H9 (cell line): ENCODE measurements at regions not wholly inside any gene's neighbourhood (a gene's known extent, or its start where the extent isn't known, plus 50 kb on each side); places are given as distances from the start of the nearest gene placed in this dataset.

Experiments
- DNase-seq: peaks from one replicate; pipeline ENCODE4 v3.0.0-alpha.2; 2017
- H2AFZ ChIP-seq: one replicate; pipeline ENCODE4 v1.6.1; 2013; ENCODE audit warnings: mild to moderate bottlenecking, low read length, control low read depth, moderate library complexity
- H2AK5ac ChIP-seq: 2 replicates; pipeline ENCODE4 v1.6.1; 2013; ENCODE audit warnings: low read length, control low read depth, mixed read lengths; ENCODE audit not compliant: insufficient read length
- H2BK120ac ChIP-seq: one replicate; pipeline ENCODE4 v1.6.1; 2013; ENCODE audit warnings: low read depth, mild to moderate bottlenecking, low read length, control low read depth, inconsistent platforms; ENCODE audit not compliant: poor library complexity, severe bottlenecking
- H2BK12ac ChIP-seq: 2 replicates; pipeline ENCODE4 v1.6.1; 2013; ENCODE audit warnings: low read length, control low read depth, mixed read lengths, low read depth; ENCODE audit not compliant: insufficient read length
- H2BK15ac ChIP-seq: 2 replicates; pipeline ENCODE4 v1.6.1; 2013; ENCODE audit warnings: low read depth, low read length, control low read depth
- H2BK20ac ChIP-seq: one replicate; pipeline ENCODE4 v1.6.1; 2013; ENCODE audit warnings: low read depth, mild to moderate bottlenecking, low read length, control low read depth, inconsistent platforms; ENCODE audit not compliant: poor library complexity, severe bottlenecking
- H2BK5ac ChIP-seq: 2 replicates; pipeline ENCODE4 v1.6.1; 2013; ENCODE audit warnings: low read length, control low read depth, mixed read lengths; ENCODE audit not compliant: insufficient read length
- H3K14ac ChIP-seq: 2 replicates; pipeline ENCODE4 v1.6.1; 2013; ENCODE audit warnings: low read length, control low read depth; ENCODE audit not compliant: insufficient read depth
- H3K18ac ChIP-seq: 2 replicates; pipeline ENCODE4 v1.6.1; 2013; ENCODE audit warnings: low read depth, mild to moderate bottlenecking, mixed read lengths, low read length, control low read depth; ENCODE audit not compliant: insufficient read length
- H3K23ac ChIP-seq: 2 replicates; pipeline ENCODE4 v1.6.1; 2013; ENCODE audit warnings: low read length, control low read depth, mixed read lengths, low read depth; ENCODE audit not compliant: insufficient read length
- H3K23me2 ChIP-seq: 2 replicates; pipeline ENCODE4 v1.6.1; 2013; ENCODE audit warnings: low read depth, mild to moderate bottlenecking, mixed read lengths, low read length, control low read depth; ENCODE audit not compliant: insufficient read length, poor library complexity, severe bottlenecking
- H3K27ac ChIP-seq: 2 replicates; pipeline ENCODE4 v1.5.1; 2013; ENCODE audit warnings: low read length, control low read depth, mixed read lengths, low read depth; ENCODE audit not compliant: insufficient read length
- H3K27me3 ChIP-seq: 2 replicates; pipeline ENCODE4 v1.6.1; 2013; ENCODE audit warnings: low read length, control low read depth, inconsistent platforms; ENCODE audit not compliant: insufficient read depth
- H3K4ac ChIP-seq: 2 replicates; pipeline ENCODE4 v1.6.1; 2013; ENCODE audit warnings: low read depth, mild to moderate bottlenecking, control low read depth, inconsistent platforms, low read length, moderate library complexity
- H3K4me1 ChIP-seq: 2 replicates; pipeline ENCODE4 v1.6.1; 2013; ENCODE audit warnings: low read length, control low read depth, inconsistent platforms; ENCODE audit not compliant: insufficient read depth
- H3K4me2 ChIP-seq: 2 replicates; pipeline ENCODE4 v1.6.1; 2013; ENCODE audit warnings: low read length, control low read depth, mixed read lengths; ENCODE audit not compliant: insufficient read length, insufficient read depth
- H3K56ac ChIP-seq: 2 replicates; pipeline ENCODE4 v1.6.1; 2013; ENCODE audit warnings: low read depth, mild to moderate bottlenecking, mixed read lengths, low read length, control low read depth; ENCODE audit not compliant: insufficient read length
- H3K79me1 ChIP-seq: 2 replicates; pipeline ENCODE4 v1.6.1; 2013; ENCODE audit warnings: low read depth, mild to moderate bottlenecking, moderate library complexity, low read length, control low read depth, inconsistent platforms; ENCODE audit not compliant: insufficient read depth, poor library complexity, severe bottlenecking
- H3K79me2 ChIP-seq: 2 replicates; pipeline ENCODE4 v1.6.1; 2013; ENCODE audit warnings: low read length, control low read depth, inconsistent platforms; ENCODE audit not compliant: insufficient read depth
- H3K9ac ChIP-seq: 2 replicates; pipeline ENCODE4 v1.6.1; 2013; ENCODE audit warnings: low read length, control low read depth, mixed read lengths; ENCODE audit not compliant: insufficient read length; ENCODE audit errors: extremely low read depth
- H3K9me3 ChIP-seq: one replicate; pipeline ENCODE4 v1.6.1; 2013; ENCODE audit warnings: low read depth, low read length, inconsistent platforms; ENCODE audit not compliant: control insufficient read depth
- H3T11ph ChIP-seq: one replicate; pipeline ENCODE4 v1.6.1; 2013; ENCODE audit warnings: mild to moderate bottlenecking, low read length, control low read depth, inconsistent platforms
- H4K20me1 ChIP-seq: one replicate; pipeline ENCODE4 v1.6.1; 2013; ENCODE audit not compliant: control insufficient read depth, insufficient read length, insufficient read depth
- H4K5ac ChIP-seq: 2 replicates; pipeline ENCODE4 v1.6.1; 2013; ENCODE audit warnings: low read depth, mild to moderate bottlenecking, mixed read lengths, low read length, control low read depth; ENCODE audit not compliant: insufficient read length
- H4K8ac ChIP-seq: replicated peaks from 2 replicates; pipeline ENCODE4 v1.6.1; 2013; ENCODE audit warnings: low read length, control low read depth, mixed read lengths, low read depth; ENCODE audit not compliant: insufficient read length
- H4K91ac ChIP-seq: 2 replicates; pipeline ENCODE4 v1.6.1; 2013; ENCODE audit warnings: low read depth, mild to moderate bottlenecking, moderate library complexity, mixed read lengths, low read length, control low read depth; ENCODE audit not compliant: insufficient read length
- H3K27ac Mint-ChIP-seq, 3 experiments: 2 replicates in 2 of 3; 3 replicates in 1 of 3; pipeline ENCODE4 v1.8.0; 2020 to 2021; ENCODE audit warnings: mixed read lengths in 3 of 3, mild to moderate bottlenecking in 1 of 3, moderate library complexity in 1 of 3
- H3K27me3 Mint-ChIP-seq: 2 replicates; pipeline ENCODE4 v1.8.0; 2021; ENCODE audit warnings: low read depth, mild to moderate bottlenecking, moderate library complexity, mixed read lengths
- H3K36me3 Mint-ChIP-seq, 3 experiments: 2 replicates in 2 of 3; 3 replicates in 1 of 3; pipeline ENCODE4 v1.8.0; 2020 to 2021; ENCODE audit warnings: low read depth in 3 of 3, mixed read lengths in 3 of 3; ENCODE audit not compliant: insufficient read depth in 1 of 3
- H3K4me1 Mint-ChIP-seq, 2 experiments: 2 replicates each; pipeline ENCODE4 v1.8.0; 2020; ENCODE audit warnings: mixed read lengths in 2 of 2
- H3K4me3 Mint-ChIP-seq, 2 experiments: 2 replicates in 1 of 2; 3 replicates in 1 of 2; pipeline ENCODE4 v1.8.0; 2020 to 2021; ENCODE audit warnings: mild to moderate bottlenecking in 2 of 2, mixed read lengths in 2 of 2, moderate library complexity in 1 of 2
- H3K9me3 Mint-ChIP-seq, 2 experiments: 2 replicates in 1 of 2; 3 replicates in 1 of 2; pipeline ENCODE4 v1.8.0; 2020; ENCODE audit warnings: mild to moderate bottlenecking in 2 of 2, mixed read lengths in 2 of 2, moderate library complexity in 1 of 2
- WGBS: extraction: QIAGEN DNeasy Blood & Tissue Kit; methylation state at CpG from one replicate; pipeline ENCODE4 v1.1.7; 2013; ENCODE audit warnings: missing lambda C conversion rate, low lambda C conversion rate, mixed read lengths; ENCODE audit not compliant: insufficient read length; ENCODE audit errors: extremely low coverage; 5-methylcytosine and 5-hydroxymethylcytosine counted together
- TF ChIP-seq, protein P1 (sequence below): fragments of 200-600 bp; sonication (generic); conservative IDR thresholded peaks from 3 replicates; pipeline ENCODE4 v1.8.0; 2021; ENCODE audit warnings: antibody characterized with exemption, mild to moderate bottlenecking

DNA sequence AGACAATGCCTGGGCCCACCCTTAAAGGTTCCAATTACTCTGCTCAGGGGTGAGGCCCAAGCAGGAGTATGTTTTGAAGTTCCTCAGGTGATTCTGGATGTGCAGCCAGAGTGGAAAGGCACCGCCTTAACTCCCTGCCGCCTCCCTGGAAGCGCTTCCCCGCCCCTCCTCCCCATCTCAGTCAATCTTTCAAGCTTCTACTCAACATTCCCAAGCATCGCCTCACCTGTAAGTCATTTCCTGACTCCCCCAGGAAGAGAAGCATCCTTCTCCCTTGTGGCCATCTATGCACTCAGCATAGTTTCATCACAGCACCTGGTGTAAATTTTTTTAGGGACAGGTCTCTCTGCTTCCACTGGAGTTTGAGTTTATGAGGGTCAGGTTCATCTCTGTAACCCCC, 67.5 kb downstream of the MYL12B start:
- no peak overlapping the region for H2BK12ac ChIP-seq
- H2BK120ac ChIP-seq, result no peak overlapping the region
- H3T11ph ChIP-seq, result no peak overlapping the region
- H4K20me1 ChIP-seq, result no peaks in the 10 kb centered on the region
- Mint-ChIP-seq H3K9me3 (peaks cover 5 to 12% of the 10 kb centered on the region in 2 experiments), H3K4me1 (peaks cover 32 to 53% of the 10 kb centered on the region in 2 experiments), H3K4me3 (no peak overlapping the region; a peak in 1 of 5 replicates), H3K27me3 (no peaks in the 10 kb centered on the region), H3K27ac (peak overlapping the region in 1 of 3 experiments; percentile 69; a peak in 2 of 7 replicates), H3K36me3 (peaks cover 2 to 29% (median 7%) of the 10 kb centered on the region in 3 experiments)
- H3K79me2 ChIP-seq, result no peaks in the 10 kb centered on the region
- H3K27me3 ChIP-seq, result no peaks in the 10 kb centered on the region
- TF ChIP-seq, protein P1, sequence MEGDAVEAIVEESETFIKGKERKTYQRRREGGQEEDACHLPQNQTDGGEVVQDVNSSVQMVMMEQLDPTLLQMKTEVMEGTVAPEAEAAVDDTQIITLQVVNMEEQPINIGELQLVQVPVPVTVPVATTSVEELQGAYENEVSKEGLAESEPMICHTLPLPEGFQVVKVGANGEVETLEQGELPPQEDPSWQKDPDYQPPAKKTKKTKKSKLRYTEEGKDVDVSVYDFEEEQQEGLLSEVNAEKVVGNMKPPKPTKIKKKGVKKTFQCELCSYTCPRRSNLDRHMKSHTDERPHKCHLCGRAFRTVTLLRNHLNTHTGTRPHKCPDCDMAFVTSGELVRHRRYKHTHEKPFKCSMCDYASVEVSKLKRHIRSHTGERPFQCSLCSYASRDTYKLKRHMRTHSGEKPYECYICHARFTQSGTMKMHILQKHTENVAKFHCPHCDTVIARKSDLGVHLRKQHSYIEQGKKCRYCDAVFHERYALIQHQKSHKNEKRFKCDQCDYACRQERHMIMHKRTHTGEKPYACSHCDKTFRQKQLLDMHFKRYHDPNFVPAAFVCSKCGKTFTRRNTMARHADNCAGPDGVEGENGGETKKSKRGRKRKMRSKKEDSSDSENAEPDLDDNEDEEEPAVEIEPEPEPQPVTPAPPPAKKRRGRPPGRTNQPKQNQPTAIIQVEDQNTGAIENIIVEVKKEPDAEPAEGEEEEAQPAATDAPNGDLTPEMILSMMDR, result no peak
- no peaks in the 10 kb centered on the region for H3K23me2 ChIP-seq
- no peak overlapping the region for H3K18ac ChIP-seq
- no peak overlapping the region for H2AFZ ChIP-seq
- WGBS, result no CpG with 5 or more reads among the region's 5 CpGs
- no peaks in the 10 kb centered on the region for H3K79me1 ChIP-seq
- peak; percentile 47 for DNase-seq
- H3K9me3 ChIP-seq, result no peaks in the 10 kb centered on the region
- H2BK15ac ChIP-seq, result no peak overlapping the region
- H4K5ac ChIP-seq, result no peak overlapping the region
- H3K4ac ChIP-seq, result no peak overlapping the region
- no peak overlapping the region for H2BK5ac ChIP-seq
- no peak overlapping the region for H3K9ac ChIP-seq
- no peak overlapping the region for H3K14ac ChIP-seq
- no peak overlapping the region for H3K56ac ChIP-seq
- no peak overlapping the region for H2AK5ac ChIP-seq
- peak overlapping the region; percentile 25 for H3K27ac ChIP-seq
- no peak overlapping the region for H4K8ac ChIP-seq
- no peak overlapping the region for H3K23ac ChIP-seq
- H4K91ac ChIP-seq, result no peak overlapping the region
- no peak overlapping the region for H2BK20ac ChIP-seq
- no peak overlapping the region for H3K4me2 ChIP-seq
- peaks cover 7% of the 10 kb centered on the region; the same call in 1 of the 2 replicates for H3K4me1 ChIP-seq
